ENCODE measurements at regions not wholly inside any gene's neighbourhood (a gene's known extent, or its start where the extent isn't known, plus 50 kb on each side); places are given as distances from the start of the nearest gene placed in this dataset.
"Not testable (repeated sequence)": the region's sequence is repeated elsewhere in the genome, so short reads cannot be mapped to it uniquely, and the experiment has no call there.

GRCh38 chr1:182299054-182299727 lies 92.4 kb downstream of the GLUL start (continued):
- TF ChIP-seq NFXL1 (CRISPR knock-in tag; IDR thresholded peaks at IDR 0.05), result 0 out of 2 replicates have a peak, but pooled peaks have one; percentile 5
- TF ChIP-seq ZNF740, ID3 (CRISPR knock-in tag; IDR thresholded peaks at IDR 0.05): not testable (repeated sequence)
- TF ChIP-seq ZNF740 (tag; IDR thresholded peaks at IDR 0.05), result 0 out of 4 replicates have a peak, but pooled peaks of 1 of the 2 experiments have one; percentile 42
- peak; percentile 64; the same call in 1 of the 2 replicates for TF ChIP-seq GTF2A2 (tag; IDR thresholded peaks at IDR 0.05)
- TF ChIP-seq ZNF398 (CRISPR knock-in tag; IDR thresholded peaks at IDR 0.05), result 0 out of 2 replicates have a peak, but pooled peaks have one; percentile 33
- 0 out of 2 replicates have a peak, but pooled peaks have one; percentile 48 for TF ChIP-seq ZNF668 (CRISPR knock-in tag; IDR thresholded peaks at IDR 0.05)
- 0 out of 2 replicates have a peak, but pooled peaks have one; percentile 11 for TF ChIP-seq ZNF311 (CRISPR knock-in tag; IDR thresholded peaks at IDR 0.05)
- peak; percentile 62 for TF ChIP-seq RBFOX2 (IDR thresholded peaks at IDR 0.05; ENCODE audit: low read depth, low read length)
- 0 out of 2 replicates have a peak, but pooled peaks have one; percentile 14 for TF ChIP-seq IFI16 (CRISPR knock-in tag; IDR thresholded peaks at IDR 0.05)
- TF ChIP-seq ZBTB9 (CRISPR knock-in tag; IDR thresholded peaks at IDR 0.05), result peak; percentile 47; the same call in 1 of the 2 replicates
- TF ChIP-seq MECOM (CRISPR knock-in tag; IDR thresholded peaks at IDR 0.05), result peak; percentile 53; the same call in 1 of the 2 replicates
- 0 out of 2 replicates have a peak, but pooled peaks have one; percentile 3 for TF ChIP-seq DDX20 (tag; IDR thresholded peaks at IDR 0.05; ENCODE audit: low read depth)
- TF ChIP-seq TCF15 (CRISPR knock-in tag; IDR thresholded peaks at IDR 0.05), result peak; percentile 58
- TF ChIP-seq CREB3 (tag; conservative IDR thresholded peaks at IDR 0.05; ENCODE audit: low read depth), result 0 out of 2 replicates have a peak, but pooled peaks have one; percentile 37
- peak; percentile 83 for TF ChIP-seq ID3 (tag; IDR thresholded peaks at IDR 0.05)
- peak; percentile 41 for TF ChIP-seq SMAD4 (CRISPR knock-in tag; conservative IDR thresholded peaks at IDR 0.05)

Data from K562 (cell line).